ENCODE measurements at regions not wholly inside any gene's neighbourhood (a gene's known extent, or its start where the extent isn't known, plus 50 kb on each side); places are given as distances from the start of the nearest gene placed in this dataset.

- DNase-seq (ENCODE audit: low spot score), result no peak
- H3K9me3 ChIP-seq (ENCODE audit: low read depth), result no peaks in the 10 kb centered on the region
- Mint-ChIP-seq H3K27ac (no peak overlapping the region), H3K9me3 (peaks cover 15% of the 10 kb centered on the region), H3K4me1 (no peaks in the 10 kb centered on the region), H3K36me3 (peaks cover 2% of the 10 kb centered on the region), H3K4me3 (no peak overlapping the region), H3K27me3 (ENCODE audit: insufficient read depth, low read depth) (peaks cover 6% of the 10 kb centered on the region)
- H3F3A ChIP-seq (ENCODE audit: low read depth), result no peaks in the 10 kb centered on the region
- no peak for TF ChIP-seq CTCF (IDR thresholded peaks at IDR 0.05)
- no peak for TF ChIP-seq EZH2 (IDR thresholded peaks at IDR 0.05)
- no peak for TF ChIP-seq EZH2phosphoT487 (IDR thresholded peaks at IDR 0.05)
- no peak overlapping the region for H2AFZ ChIP-seq (replicated peaks)
- H3K9ac ChIP-seq, result no peak overlapping the region
- no peak overlapping the region for H3K4me2 ChIP-seq
- H3K27ac ChIP-seq, result no peak overlapping the region
- H3K27me3 ChIP-seq, result no peaks in the 10 kb centered on the region
- no peaks in the 10 kb centered on the region for H4K20me1 ChIP-seq (ENCODE audit: low read depth)
- H3K79me2 ChIP-seq (ENCODE audit: low read depth), result no peaks in the 10 kb centered on the region
- H3K4me3 ChIP-seq, result no peak overlapping the region
- no peaks in the 10 kb centered on the region for H3K4me1 ChIP-seq
- H3K36me3 ChIP-seq, result no peaks in the 10 kb centered on the region
These were observed 244.5 kb upstream of the ID2 start for GRCh38 chr2:8437228-8437948.

- H3K27me3 Mint-ChIP-seq (ENCODE audit: insufficient read depth, low read depth), result peaks cover 6% of the 10 kb centered on the region
- H3K36me3 Mint-ChIP-seq, result peaks cover 2% of the 10 kb centered on the region
- H4K20me1 ChIP-seq (ENCODE audit: low read depth), result no peaks in the 10 kb centered on the region
- no peak overlapping the region for H3K4me3 Mint-ChIP-seq
- H3K4me3 ChIP-seq, result no peak overlapping the region
- no peaks in the 10 kb centered on the region for H3K9me3 ChIP-seq (ENCODE audit: low read depth)
- no peaks in the 10 kb centered on the region for H3K27me3 ChIP-seq
- H3K4me1 Mint-ChIP-seq, result no peaks in the 10 kb centered on the region
- H3K4me1 ChIP-seq, result no peaks in the 10 kb centered on the region
- no peaks in the 10 kb centered on the region for H3K79me2 ChIP-seq (ENCODE audit: low read depth)
- no peak for DNase-seq (ENCODE audit: low spot score)
- H3K9ac ChIP-seq, result no peak overlapping the region
- H3K27ac Mint-ChIP-seq, result no peak overlapping the region
- TF ChIP-seq EZH2phosphoT487 (IDR thresholded peaks at IDR 0.05), result no peak
- no peak for TF ChIP-seq EZH2 (IDR thresholded peaks at IDR 0.05)
- TF ChIP-seq CTCF (IDR thresholded peaks at IDR 0.05), result no peak
- no peak overlapping the region for H3K27ac ChIP-seq
- peaks cover 13% of the 10 kb centered on the region for H3K9me3 Mint-ChIP-seq
- no peak overlapping the region for H3K4me2 ChIP-seq
- H2AFZ ChIP-seq (replicated peaks), result no peak overlapping the region
- H3F3A ChIP-seq (ENCODE audit: low read depth), result no peaks in the 10 kb centered on the region
- no peaks in the 10 kb centered on the region for H3K36me3 ChIP-seq
These were observed 243.9 kb upstream of the ID2 start for GRCh38 chr2:8437949-8438400.

GRCh38 chr2:8438476-8438875, 243.4 kb upstream of the ID2 start:
- Histone ChIP-seq H3K4me2 (no peak overlapping the region), H3F3A (ENCODE audit: low read depth) (no peaks in the 10 kb centered on the region), H3K79me2 (ENCODE audit: low read depth) (no peaks in the 10 kb centered on the region), H3K4me3 (no peak overlapping the region), H3K9me3 (ENCODE audit: low read depth) (no peaks in the 10 kb centered on the region), H2AFZ (replicated peaks) (no peak overlapping the region), H3K9ac (no peak overlapping the region), H3K4me1 (no peaks in the 10 kb centered on the region), H4K20me1 (ENCODE audit: low read depth) (no peaks in the 10 kb centered on the region), H3K36me3 (no peaks in the 10 kb centered on the region), H3K27me3 (no peaks in the 10 kb centered on the region), H3K27ac (no peak overlapping the region)
- TF ChIP-seq EZH2 (IDR thresholded peaks at IDR 0.05), result no peak
- TF ChIP-seq EZH2phosphoT487 (IDR thresholded peaks at IDR 0.05), result no peak
- TF ChIP-seq CTCF (IDR thresholded peaks at IDR 0.05), result no peak
- peaks cover 6% of the 10 kb centered on the region for H3K27me3 Mint-ChIP-seq (ENCODE audit: insufficient read depth, low read depth)
- H3K4me1 Mint-ChIP-seq, result no peaks in the 10 kb centered on the region
- H3K27ac Mint-ChIP-seq, result no peak overlapping the region
- peaks cover 2% of the 10 kb centered on the region for H3K36me3 Mint-ChIP-seq
- peaks cover 13% of the 10 kb centered on the region for H3K9me3 Mint-ChIP-seq
- no peak overlapping the region for H3K4me3 Mint-ChIP-seq
- no peak for DNase-seq (ENCODE audit: low spot score)
